ENCODE measurements at regions not wholly inside any gene's neighbourhood (a gene's known extent, or its start where the extent isn't known, plus 50 kb on each side); places are given as distances from the start of the nearest gene placed in this dataset.

DNA sequence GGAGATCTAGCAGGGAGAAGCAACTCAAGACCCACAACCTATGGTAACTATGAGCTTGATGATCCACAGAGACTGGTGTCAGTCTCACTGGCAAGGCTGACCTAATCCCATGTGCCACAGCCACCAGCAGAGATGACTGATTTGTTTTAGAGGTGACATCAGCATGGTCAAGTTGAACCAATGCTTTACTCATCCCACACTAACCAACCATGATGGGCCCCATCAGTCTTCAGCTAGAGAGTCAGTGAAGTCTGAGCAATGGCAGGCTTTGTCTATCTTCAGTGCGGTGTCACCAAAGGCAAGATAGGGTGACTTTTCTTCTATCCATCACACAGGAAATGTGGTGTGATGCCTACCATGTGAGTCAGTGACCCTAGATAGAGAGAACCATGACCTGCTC, 1470.7 kb downstream of the NCAM2 start:
- TF ChIP-seq OVOL2 (CRISPR knock-in tag; IDR thresholded peaks at IDR 0.05; ENCODE audit: borderline replicate concordance): no peak
- TF ChIP-seq, protein P1, sequence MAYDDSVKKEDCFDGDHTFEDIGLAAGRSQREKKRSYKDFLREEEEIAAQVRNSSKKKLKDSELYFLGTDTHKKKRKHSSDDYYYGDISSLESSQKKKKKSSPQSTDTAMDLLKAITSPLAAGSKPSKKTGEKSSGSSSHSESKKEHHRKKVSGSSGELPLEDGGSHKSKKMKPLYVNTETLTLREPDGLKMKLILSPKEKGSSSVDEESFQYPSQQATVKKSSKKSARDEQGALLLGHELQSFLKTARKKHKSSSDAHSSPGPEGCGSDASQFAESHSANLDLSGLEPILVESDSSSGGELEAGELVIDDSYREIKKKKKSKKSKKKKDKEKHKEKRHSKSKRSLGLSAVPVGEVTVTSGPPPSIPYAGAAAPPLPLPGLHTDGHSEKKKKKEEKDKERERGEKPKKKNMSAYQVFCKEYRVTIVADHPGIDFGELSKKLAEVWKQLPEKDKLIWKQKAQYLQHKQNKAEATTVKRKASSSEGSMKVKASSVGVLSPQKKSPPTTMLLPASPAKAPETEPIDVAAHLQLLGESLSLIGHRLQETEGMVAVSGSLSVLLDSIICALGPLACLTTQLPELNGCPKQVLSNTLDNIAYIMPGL (CRISPR knock-in tag; IDR thresholded peaks at IDR 0.05): no peak
- TF ChIP-seq ZNF232 (CRISPR knock-in tag; IDR thresholded peaks at IDR 0.05): no peak
- TF ChIP-seq, protein P2, sequence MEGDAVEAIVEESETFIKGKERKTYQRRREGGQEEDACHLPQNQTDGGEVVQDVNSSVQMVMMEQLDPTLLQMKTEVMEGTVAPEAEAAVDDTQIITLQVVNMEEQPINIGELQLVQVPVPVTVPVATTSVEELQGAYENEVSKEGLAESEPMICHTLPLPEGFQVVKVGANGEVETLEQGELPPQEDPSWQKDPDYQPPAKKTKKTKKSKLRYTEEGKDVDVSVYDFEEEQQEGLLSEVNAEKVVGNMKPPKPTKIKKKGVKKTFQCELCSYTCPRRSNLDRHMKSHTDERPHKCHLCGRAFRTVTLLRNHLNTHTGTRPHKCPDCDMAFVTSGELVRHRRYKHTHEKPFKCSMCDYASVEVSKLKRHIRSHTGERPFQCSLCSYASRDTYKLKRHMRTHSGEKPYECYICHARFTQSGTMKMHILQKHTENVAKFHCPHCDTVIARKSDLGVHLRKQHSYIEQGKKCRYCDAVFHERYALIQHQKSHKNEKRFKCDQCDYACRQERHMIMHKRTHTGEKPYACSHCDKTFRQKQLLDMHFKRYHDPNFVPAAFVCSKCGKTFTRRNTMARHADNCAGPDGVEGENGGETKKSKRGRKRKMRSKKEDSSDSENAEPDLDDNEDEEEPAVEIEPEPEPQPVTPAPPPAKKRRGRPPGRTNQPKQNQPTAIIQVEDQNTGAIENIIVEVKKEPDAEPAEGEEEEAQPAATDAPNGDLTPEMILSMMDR (IDR thresholded peaks at IDR 0.05): no peak
- no peak for TF ChIP-seq SMAD3 (CRISPR knock-in tag; IDR thresholded peaks at IDR 0.05; ENCODE audit: borderline replicate concordance)

Measured in WTC11 (cell line).